HEK293T (cell line): ENCODE measurements at regions not wholly inside any gene's neighbourhood (a gene's known extent, or its start where the extent isn't known, plus 50 kb on each side); places are given as distances from the start of the nearest gene placed in this dataset.

ENCODE experiments used
- ARNT ChIP-seq: fragments of 450-650 bp; IDR thresholded peaks from 2 replicates; pipeline ENCODE4 v1.6.1; 2017; ENCODE audit warnings: mild to moderate bottlenecking
- BHLHE40 ChIP-seq: fragments of 450-650 bp; IDR thresholded peaks from 2 replicates; pipeline ENCODE4 v1.6.1; 2016; ENCODE audit warnings: mild to moderate bottlenecking, moderate library complexity, borderline replicate concordance
- CTBP1 ChIP-seq: fragments of 450-650 bp; IDR thresholded peaks from 2 replicates; pipeline ENCODE4 v1.6.1; 2016; ENCODE audit warnings: borderline replicate concordance
- ELF4 ChIP-seq: fragments of 450-650 bp; IDR thresholded peaks from 2 replicates; pipeline ENCODE4 v1.6.1; 2017; ENCODE audit warnings: antibody characterized with exemption
- FOXA1 ChIP-seq: fragments of 450-650 bp; IDR thresholded peaks from 2 replicates; pipeline ENCODE4 v1.6.1; 2016; ENCODE audit warnings: mild to moderate bottlenecking
- FOXK2 ChIP-seq: fragments of 450-650 bp; IDR thresholded peaks from 2 replicates; pipeline ENCODE4 v1.6.1; 2016; ENCODE audit warnings: mild to moderate bottlenecking
- FOXM1 ChIP-seq: fragments of 450-650 bp; IDR thresholded peaks from 2 replicates; pipeline ENCODE4 v1.6.1; 2017; ENCODE audit warnings: mild to moderate bottlenecking, borderline replicate concordance
- HDGF ChIP-seq: fragments of 450-650 bp; IDR thresholded peaks from 2 replicates; pipeline ENCODE4 v1.6.1; 2017; ENCODE audit warnings: antibody characterized with exemption, borderline replicate concordance
- LEF1 ChIP-seq: fragments of 450-650 bp; IDR thresholded peaks from 2 replicates; pipeline ENCODE4 v1.6.1; 2017; ENCODE audit warnings: mild to moderate bottlenecking, borderline replicate concordance
- NFRKB ChIP-seq: fragments of 450-650 bp; IDR thresholded peaks from 2 replicates; pipeline ENCODE4 v1.6.1; 2016; ENCODE audit warnings: mild to moderate bottlenecking, moderate library complexity
- SP1 ChIP-seq: fragments of 450-650 bp; IDR thresholded peaks from 2 replicates; pipeline ENCODE4 v1.6.1; 2017
- SUZ12 ChIP-seq: fragments of 450-650 bp; IDR thresholded peaks from 2 replicates; pipeline ENCODE4 v1.6.1; 2016; ENCODE audit warnings: mild to moderate bottlenecking
- TARDBP ChIP-seq: fragments of 450-650 bp; IDR thresholded peaks from 2 replicates; pipeline ENCODE4 v1.6.1; 2016
- TF ChIP-seq, protein P1 (sequence below): fragments of 450-650 bp; IDR thresholded peaks from 2 replicates; pipeline ENCODE4 v1.6.1; 2016

DNA sequence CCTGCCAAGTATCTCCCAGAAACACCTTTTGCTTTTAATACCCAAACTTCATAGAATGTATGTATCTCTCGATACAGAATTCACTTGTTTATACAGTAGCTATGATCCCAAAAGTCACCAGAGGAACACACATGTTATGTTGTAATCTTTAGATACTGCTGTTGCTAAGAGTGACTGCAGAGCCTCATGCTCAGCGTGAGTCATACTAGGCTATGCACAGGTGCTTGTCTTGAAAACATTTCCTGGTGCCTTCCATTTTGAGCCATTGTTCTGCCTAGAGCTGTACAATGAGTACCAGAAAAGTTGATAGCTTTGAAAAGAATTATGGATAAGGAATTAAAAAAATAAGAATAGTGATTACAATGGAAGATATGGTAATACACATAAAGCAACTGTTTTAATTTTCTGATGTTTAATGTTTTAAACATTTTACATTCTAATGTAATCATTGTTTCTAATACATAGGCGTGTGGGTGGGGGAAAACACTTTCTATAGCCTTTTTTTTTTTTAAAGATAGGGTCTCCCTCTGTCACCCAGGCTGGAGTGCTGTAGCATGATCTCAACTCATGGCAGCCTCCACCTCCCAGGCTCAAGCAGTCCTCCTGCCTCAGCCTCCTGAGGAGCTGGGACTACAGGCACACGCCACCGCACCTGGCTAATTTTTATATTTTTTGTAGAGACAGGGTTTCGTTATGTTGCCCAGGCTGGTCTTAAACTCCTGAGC is 79.4 kb downstream of the CD24 start:
- no peak for TF ChIP-seq ARNT
- no peak for TF ChIP-seq NFRKB
- TF ChIP-seq SP1, result no peak
- no peak for TF ChIP-seq SUZ12
- no peak for TF ChIP-seq TARDBP
- no peak for TF ChIP-seq FOXK2
- no peak for TF ChIP-seq FOXA1
- no peak for TF ChIP-seq FOXM1
- TF ChIP-seq HDGF, result no peak
- TF ChIP-seq BHLHE40, result no peak
- no peak for TF ChIP-seq CTBP1
- no peak for TF ChIP-seq LEF1
- TF ChIP-seq, protein P1, sequence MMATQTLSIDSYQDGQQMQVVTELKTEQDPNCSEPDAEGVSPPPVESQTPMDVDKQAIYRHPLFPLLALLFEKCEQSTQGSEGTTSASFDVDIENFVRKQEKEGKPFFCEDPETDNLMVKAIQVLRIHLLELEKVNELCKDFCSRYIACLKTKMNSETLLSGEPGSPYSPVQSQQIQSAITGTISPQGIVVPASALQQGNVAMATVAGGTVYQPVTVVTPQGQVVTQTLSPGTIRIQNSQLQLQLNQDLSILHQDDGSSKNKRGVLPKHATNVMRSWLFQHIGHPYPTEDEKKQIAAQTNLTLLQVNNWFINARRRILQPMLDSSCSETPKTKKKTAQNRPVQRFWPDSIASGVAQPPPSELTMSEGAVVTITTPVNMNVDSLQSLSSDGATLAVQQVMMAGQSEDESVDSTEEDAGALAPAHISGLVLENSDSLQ, result no peak
- no peak for TF ChIP-seq ELF4
